ENCODE measurements at regions not wholly inside any gene's neighbourhood (a gene's known extent, or its start where the extent isn't known, plus 50 kb on each side); places are given as distances from the start of the nearest gene placed in this dataset.

GRCh38 chr21:15172963-15173362, 108.2 kb upstream of the NRIP1 start:
- H3K4me3 ChIP-seq (ENCODE audit: low read length) = no peak overlapping the region
- no peaks in the 10 kb centered on the region for H3K27me3 ChIP-seq (ENCODE audit: control insufficient read depth, insufficient read depth, low read length)
- no peaks in the 10 kb centered on the region for H3K4me1 ChIP-seq (ENCODE audit: control insufficient read depth, insufficient read depth, low read length)
- H3K9me3 ChIP-seq (ENCODE audit: control insufficient read depth, low read depth, low read length) = no peaks in the 10 kb centered on the region
- 40% methylated on average over 1 of the region's 3 CpGs for WGBS (ENCODE audit: insufficient coverage, low lambda C conversion rate)
- DNase-seq = no peak
- no peak overlapping the region for H3K27ac ChIP-seq (ENCODE audit: low read length)
- no peaks in the 10 kb centered on the region for H3K36me3 ChIP-seq (ENCODE audit: control insufficient read depth, insufficient read depth, low read length)

GRCh38 chr21:15174923-15175322, 110.1 kb upstream of the NRIP1 start:
- DNase-seq = no peak
- Histone ChIP-seq H3K27ac (ENCODE audit: low read length) (no peak overlapping the region), H3K4me1 (ENCODE audit: control insufficient read depth, insufficient read depth, low read length) (no peaks in the 10 kb centered on the region), H3K9me3 (ENCODE audit: control insufficient read depth, low read depth, low read length) (no peaks in the 10 kb centered on the region), H3K4me3 (ENCODE audit: low read length) (no peak overlapping the region), H3K27me3 (ENCODE audit: control insufficient read depth, insufficient read depth, low read length) (no peaks in the 10 kb centered on the region), H3K36me3 (ENCODE audit: control insufficient read depth, insufficient read depth, low read length) (no peaks in the 10 kb centered on the region)
- WGBS (ENCODE audit: insufficient coverage, low lambda C conversion rate) = no CpG with 5 or more reads among the region's 3 CpGs

DNA sequence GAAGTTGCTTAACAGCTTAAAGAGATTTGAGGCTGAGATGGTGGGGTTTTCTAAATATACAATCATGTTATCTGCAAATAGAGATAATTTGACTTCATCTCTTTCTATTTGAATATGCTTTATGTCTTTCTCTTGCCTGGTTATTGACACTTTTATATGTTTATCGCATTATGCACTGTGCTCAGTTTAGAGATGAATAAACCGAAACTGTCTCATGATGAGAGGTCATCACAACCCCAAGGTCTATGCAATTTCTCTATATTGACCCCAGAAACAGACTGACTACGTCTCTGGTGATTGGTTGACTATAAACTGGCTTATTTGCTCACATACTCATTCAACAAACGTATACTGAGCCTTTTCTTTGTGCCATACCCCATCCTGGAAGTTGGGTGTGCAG, 117.9 kb upstream of the NRIP1 start:
- Histone ChIP-seq H3K9me3 (ENCODE audit: control insufficient read depth, low read depth, low read length) (no peaks in the 10 kb centered on the region), H3K4me1 (ENCODE audit: control insufficient read depth, insufficient read depth, low read length) (no peaks in the 10 kb centered on the region), H3K27ac (ENCODE audit: low read length) (no peak overlapping the region), H3K27me3 (ENCODE audit: control insufficient read depth, insufficient read depth, low read length) (no peaks in the 10 kb centered on the region), H3K36me3 (ENCODE audit: control insufficient read depth, insufficient read depth, low read length) (no peaks in the 10 kb centered on the region), H3K4me3 (ENCODE audit: low read length) (no peak overlapping the region)
- DNase-seq = no peak
- no CpG with 5 or more reads among the region's 4 CpGs for WGBS (ENCODE audit: insufficient coverage, low lambda C conversion rate)

DNA sequence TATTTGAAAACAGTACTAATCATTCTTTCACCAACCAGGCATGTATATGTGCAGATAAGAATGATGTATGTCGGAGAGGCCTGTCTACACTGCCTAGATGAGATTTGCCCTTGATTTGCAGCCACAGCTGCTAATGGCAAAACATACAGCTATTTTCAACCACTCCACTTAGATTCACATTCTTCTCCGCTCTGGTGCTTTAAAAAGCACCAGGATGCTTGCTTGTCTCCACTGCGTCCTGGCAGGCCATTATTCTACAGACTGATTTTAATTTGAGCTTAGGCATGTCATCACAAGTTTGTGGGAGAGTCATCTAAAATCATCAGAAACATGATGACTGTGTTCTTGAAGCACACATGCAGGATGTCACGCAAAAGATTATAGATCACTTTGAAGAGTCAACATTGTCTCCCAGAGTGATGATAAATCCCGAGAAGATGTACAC, 119.0 kb upstream of the NRIP1 start:
- H3K36me3 ChIP-seq (ENCODE audit: control insufficient read depth, insufficient read depth, low read length) = no peaks in the 10 kb centered on the region
- H3K27ac ChIP-seq (ENCODE audit: low read length) = no peak overlapping the region
- H3K27me3 ChIP-seq (ENCODE audit: control insufficient read depth, insufficient read depth, low read length) = no peaks in the 10 kb centered on the region
- DNase-seq = no peak
- H3K4me3 ChIP-seq (ENCODE audit: low read length) = no peak overlapping the region
- H3K4me1 ChIP-seq (ENCODE audit: control insufficient read depth, insufficient read depth, low read length) = no peaks in the 10 kb centered on the region
- H3K9me3 ChIP-seq (ENCODE audit: control insufficient read depth, low read depth, low read length) = no peaks in the 10 kb centered on the region
- 50% methylated on average over 2 of the region's 5 CpGs for WGBS (ENCODE audit: insufficient coverage, low lambda C conversion rate)

DNA sequence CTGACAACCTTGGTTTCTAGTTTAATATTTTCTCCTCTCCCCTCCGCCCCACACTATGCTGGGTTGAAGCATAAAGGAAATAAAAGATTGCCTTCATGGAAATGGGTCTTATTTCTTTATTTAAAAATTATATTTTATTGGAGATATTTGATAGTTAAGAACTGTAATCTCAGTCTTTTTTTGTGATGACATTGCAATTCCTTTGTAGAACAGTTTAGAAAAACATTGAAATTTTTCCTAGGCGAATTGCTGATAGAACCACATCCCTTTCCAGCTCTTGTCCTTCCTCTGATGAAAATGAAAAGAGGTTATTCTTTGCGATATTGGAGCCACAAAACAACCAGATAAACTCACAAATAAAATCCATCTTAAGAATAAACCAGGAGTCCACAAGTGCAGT, 125.6 kb upstream of the NRIP1 start:
- no peak overlapping the region for H3K4me3 ChIP-seq (ENCODE audit: low read length)
- no peak for DNase-seq
- H3K27ac ChIP-seq (ENCODE audit: low read length) = no peak overlapping the region
- no peaks in the 10 kb centered on the region for H3K36me3 ChIP-seq (ENCODE audit: control insufficient read depth, insufficient read depth, low read length)
- no peaks in the 10 kb centered on the region for H3K9me3 ChIP-seq (ENCODE audit: control insufficient read depth, low read depth, low read length)
- peaks cover 2% of the 10 kb centered on the region for H3K4me1 ChIP-seq (ENCODE audit: control insufficient read depth, insufficient read depth, low read length)
- no peaks in the 10 kb centered on the region for H3K27me3 ChIP-seq (ENCODE audit: control insufficient read depth, insufficient read depth, low read length)
- 100% methylated on average over 2 of the region's 3 CpGs for WGBS (ENCODE audit: insufficient coverage, low lambda C conversion rate)

- H3K27me3 ChIP-seq (ENCODE audit: control insufficient read depth, insufficient read depth, low read length) = no peaks in the 10 kb centered on the region
- no peak overlapping the region for H3K4me3 ChIP-seq (ENCODE audit: low read length)
- WGBS (ENCODE audit: insufficient coverage, low lambda C conversion rate) = 90% methylated on average over 3 of the region's 5 CpGs
- no peak for DNase-seq
- H3K27ac ChIP-seq (ENCODE audit: low read length) = no peak overlapping the region
- no peaks in the 10 kb centered on the region for H3K9me3 ChIP-seq (ENCODE audit: control insufficient read depth, low read depth, low read length)
- H3K36me3 ChIP-seq (ENCODE audit: control insufficient read depth, insufficient read depth, low read length) = no peaks in the 10 kb centered on the region
- peaks cover 6% of the 10 kb centered on the region for H3K4me1 ChIP-seq (ENCODE audit: control insufficient read depth, insufficient read depth, low read length)
Measured at GRCh38 chr21:15190837-15191236, 126.0 kb upstream of the NRIP1 start.

DNA sequence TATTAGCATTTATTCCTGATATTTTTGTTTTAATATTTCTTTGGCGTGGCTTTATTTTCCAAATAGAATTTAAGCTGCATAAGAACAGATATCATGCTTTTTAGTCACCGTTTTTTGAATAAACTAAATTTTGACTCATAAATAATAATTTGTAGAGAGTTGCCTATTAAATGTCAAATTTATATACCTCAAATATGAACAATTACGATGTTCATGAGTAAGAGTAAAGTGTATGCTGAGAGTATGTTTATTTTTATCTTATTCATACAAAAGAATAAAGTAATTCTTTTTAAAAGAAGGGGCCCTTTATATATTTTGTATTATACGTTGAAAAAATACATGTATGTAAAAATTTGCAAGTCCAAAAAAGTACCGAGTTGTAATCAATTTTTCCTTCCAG, 126.5 kb upstream of the NRIP1 start:
- Histone ChIP-seq H3K4me3 (ENCODE audit: low read length) (no peak overlapping the region), H3K27ac (ENCODE audit: low read length) (no peak overlapping the region), H3K9me3 (ENCODE audit: control insufficient read depth, low read depth, low read length) (no peaks in the 10 kb centered on the region), H3K36me3 (ENCODE audit: control insufficient read depth, insufficient read depth, low read length) (no peaks in the 10 kb centered on the region), H3K4me1 (ENCODE audit: control insufficient read depth, insufficient read depth, low read length) (peaks cover 9% of the 10 kb centered on the region), H3K27me3 (ENCODE audit: control insufficient read depth, insufficient read depth, low read length) (no peaks in the 10 kb centered on the region)
- DNase-seq = no peak
- WGBS (ENCODE audit: insufficient coverage, low lambda C conversion rate) = 100% methylated on average over 4 of the region's 5 CpGs

GRCh38 chr21:15192243-15192642, 127.4 kb upstream of the NRIP1 start:
- H3K27me3 ChIP-seq (ENCODE audit: control insufficient read depth, insufficient read depth, low read length) = no peaks in the 10 kb centered on the region
- H3K4me1 ChIP-seq (ENCODE audit: control insufficient read depth, insufficient read depth, low read length) = peaks cover 9% of the 10 kb centered on the region
- DNase-seq = peak; percentile 14 to 70
- 61% methylated on average over 3 of the region's 3 CpGs for WGBS (ENCODE audit: insufficient coverage, low lambda C conversion rate)
- H3K36me3 ChIP-seq (ENCODE audit: control insufficient read depth, insufficient read depth, low read length) = no peaks in the 10 kb centered on the region
- H3K4me3 ChIP-seq (ENCODE audit: low read length) = no peak overlapping the region
- no peaks in the 10 kb centered on the region for H3K9me3 ChIP-seq (ENCODE audit: control insufficient read depth, low read depth, low read length)
- H3K27ac ChIP-seq (ENCODE audit: low read length) = no peak overlapping the region

DNA sequence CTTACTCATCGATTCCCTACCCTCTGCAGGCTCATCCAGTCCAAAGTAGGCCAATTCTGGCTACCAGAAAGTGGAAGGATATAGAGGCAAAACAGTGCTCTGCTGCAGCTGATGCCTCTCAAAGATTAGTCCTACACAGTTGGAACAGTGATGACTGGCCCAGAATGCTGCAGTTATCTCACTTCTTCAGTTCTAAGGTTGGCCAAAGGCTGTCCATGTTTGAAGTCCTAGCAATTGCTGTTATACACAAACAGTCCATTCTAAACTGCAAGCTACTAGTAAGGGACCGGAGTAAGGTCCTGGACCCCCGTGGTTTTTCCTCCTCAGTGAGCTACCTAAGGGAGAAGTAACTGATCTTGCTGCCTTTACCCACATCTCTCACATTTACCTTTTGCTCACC, 129.1 kb upstream of the NRIP1 start:
- WGBS (ENCODE audit: insufficient coverage, low lambda C conversion rate) = no CpG with 5 or more reads among the region's 3 CpGs
- H3K9me3 ChIP-seq (ENCODE audit: control insufficient read depth, low read depth, low read length) = no peaks in the 10 kb centered on the region
- no peaks in the 10 kb centered on the region for H3K36me3 ChIP-seq (ENCODE audit: control insufficient read depth, insufficient read depth, low read length)
- no peak for DNase-seq
- no peak overlapping the region for H3K4me3 ChIP-seq (ENCODE audit: low read length)
- H3K4me1 ChIP-seq (ENCODE audit: control insufficient read depth, insufficient read depth, low read length) = peaks cover 9% of the 10 kb centered on the region
- no peaks in the 10 kb centered on the region for H3K27me3 ChIP-seq (ENCODE audit: control insufficient read depth, insufficient read depth, low read length)
- no peak overlapping the region for H3K27ac ChIP-seq (ENCODE audit: low read length)

GRCh38 chr21:15195104-15195503, 130.3 kb upstream of the NRIP1 start:
- H3K4me3 ChIP-seq (ENCODE audit: low read length) = no peak overlapping the region
- H3K36me3 ChIP-seq (ENCODE audit: control insufficient read depth, insufficient read depth, low read length) = no peaks in the 10 kb centered on the region
- no CpG with 5 or more reads among the region's 2 CpGs for WGBS (ENCODE audit: insufficient coverage, low lambda C conversion rate)
- DNase-seq = no peak
- H3K9me3 ChIP-seq (ENCODE audit: control insufficient read depth, low read depth, low read length) = no peaks in the 10 kb centered on the region
- H3K27me3 ChIP-seq (ENCODE audit: control insufficient read depth, insufficient read depth, low read length) = no peaks in the 10 kb centered on the region
- no peak overlapping the region for H3K27ac ChIP-seq (ENCODE audit: low read length)
- H3K4me1 ChIP-seq (ENCODE audit: control insufficient read depth, insufficient read depth, low read length) = peaks cover 9% of the 10 kb centered on the region

GRCh38 chr21:15195768-15196167, 131.0 kb upstream of the NRIP1 start:
- peak overlapping the region; percentile 48 for H3K27ac ChIP-seq (ENCODE audit: low read length)
- WGBS (ENCODE audit: insufficient coverage, low lambda C conversion rate) = no CpG with 5 or more reads among the region's 1 CpG
- peak; percentile 81 to 90 for DNase-seq
- H3K27me3 ChIP-seq (ENCODE audit: control insufficient read depth, insufficient read depth, low read length) = no peaks in the 10 kb centered on the region
- no peaks in the 10 kb centered on the region for H3K9me3 ChIP-seq (ENCODE audit: control insufficient read depth, low read depth, low read length)
- H3K4me3 ChIP-seq (ENCODE audit: low read length) = no peak overlapping the region
- no peaks in the 10 kb centered on the region for H3K36me3 ChIP-seq (ENCODE audit: control insufficient read depth, insufficient read depth, low read length)
- H3K4me1 ChIP-seq (ENCODE audit: control insufficient read depth, insufficient read depth, low read length) = peaks cover 9% of the 10 kb centered on the region
